NT2/D1 (cell line): ENCODE measurements at regions not wholly inside any gene's neighbourhood (a gene's known extent, or its start where the extent isn't known, plus 50 kb on each side); places are given as distances from the start of the nearest gene placed in this dataset.
A peak's percentile ranks its signal among the peaks of the same experiment; 100 is the strongest.
"Not testable (repeated sequence)": the region's sequence is repeated elsewhere in the genome, so short reads cannot be mapped to it uniquely, and the experiment has no call there.

Source experiments
- DNase-seq: peaks from one replicate; pipeline ENCODE4 v3.0.0-alpha.2; 2011; ENCODE audit warnings: low read depth, low spot score
- H3K27me3 ChIP-seq: 2 replicates; pipeline ENCODE4 v1.6.0; 2011; ENCODE audit warnings: mild to moderate bottlenecking; ENCODE audit not compliant: insufficient read length, insufficient read depth
- H3K36me3 ChIP-seq: 2 replicates; pipeline ENCODE4 v1.6.1; 2011; ENCODE audit warnings: mild to moderate bottlenecking, low read length, mixed read lengths; ENCODE audit not compliant: insufficient read depth, insufficient read length
- H3K4me1 ChIP-seq: 2 replicates; pipeline ENCODE4 v1.5.1; 2011; ENCODE audit not compliant: insufficient read depth, insufficient read length
- H3K4me3 ChIP-seq: 2 replicates; pipeline ENCODE4 v1.5.1; 2011; ENCODE audit warnings: low read depth; ENCODE audit not compliant: insufficient read length
- H3K9ac ChIP-seq: 2 replicates; pipeline ENCODE4 v1.6.0; 2011; ENCODE audit warnings: low read depth; ENCODE audit not compliant: insufficient read length
- H3K9me3 ChIP-seq: 2 replicates; pipeline ENCODE4 v1.5.1; 2011; ENCODE audit warnings: mild to moderate bottlenecking, low read length; ENCODE audit not compliant: insufficient read depth
- SUZ12 ChIP-seq: IDR thresholded peaks from 2 replicates; pipeline ENCODE4 v1.6.1; 2011; ENCODE audit not compliant: insufficient read length, insufficient read depth; ENCODE audit errors: extremely low read depth
- YY1 ChIP-seq: IDR thresholded peaks from 2 replicates; pipeline ENCODE4 v1.6.1; 2011; ENCODE audit not compliant: insufficient read length, insufficient read depth
- ZNF274 ChIP-seq: IDR thresholded peaks from 2 replicates; pipeline ENCODE4 v1.6.1; 2011; ENCODE audit warnings: mild to moderate bottlenecking, low read depth, low read length

DNA sequence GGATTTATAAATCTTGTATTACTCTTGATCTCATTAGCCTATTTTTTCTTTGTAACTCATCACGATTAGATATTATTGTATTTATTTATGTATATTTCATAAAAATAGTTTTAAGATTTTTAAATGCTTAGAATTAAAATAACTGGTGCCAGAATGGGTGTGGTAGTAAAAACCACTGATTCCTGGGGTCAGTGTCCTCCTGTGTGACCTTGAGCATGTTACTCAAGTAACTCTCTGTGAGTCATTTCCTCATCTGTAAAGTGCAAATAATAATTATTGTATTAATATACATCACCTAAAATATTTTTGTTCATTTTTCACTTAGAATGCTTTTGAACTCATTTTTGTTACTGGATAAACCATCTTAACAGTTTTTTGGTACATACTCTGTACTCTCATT is 91.3 kb upstream of the TMEM229A start:
- TF ChIP-seq SUZ12 (no peak), YY1 (no peak), ZNF274 (no peak)
- DNase-seq: no peak
- Histone ChIP-seq H3K4me3 (no peak overlapping the region), H3K9ac (no peak overlapping the region), H3K27me3 (no peaks in the 10 kb centered on the region), H3K4me1 (no peaks in the 10 kb centered on the region), H3K36me3 (no peaks in the 10 kb centered on the region), H3K9me3 (no peaks in the 10 kb centered on the region)

- no peaks in the 10 kb centered on the region for H3K27me3 ChIP-seq
- H3K9me3 ChIP-seq: no peaks in the 10 kb centered on the region
- no peaks in the 10 kb centered on the region for H3K4me1 ChIP-seq
- H3K36me3 ChIP-seq: no peaks in the 10 kb centered on the region
- no peak for DNase-seq
- TF ChIP-seq SUZ12: no peak
- H3K4me3 ChIP-seq: no peak overlapping the region
- H3K9ac ChIP-seq: no peak overlapping the region
Observed at GRCh38 chr7:124120911-124121310, 88.0 kb upstream of the TMEM229A start.

GRCh38 chr7:124113045-124113444 is 80.2 kb upstream of the TMEM229A start:
- Histone ChIP-seq H3K4me3 (no peak overlapping the region), H3K9ac (no peak overlapping the region), H3K36me3 (no peaks in the 10 kb centered on the region), H3K4me1 (no peaks in the 10 kb centered on the region), H3K9me3 (no peaks in the 10 kb centered on the region), H3K27me3 (no peaks in the 10 kb centered on the region)
- no peak for DNase-seq
- TF ChIP-seq ZNF274 (no peak), SUZ12 (no peak), YY1 (no peak)

DNA sequence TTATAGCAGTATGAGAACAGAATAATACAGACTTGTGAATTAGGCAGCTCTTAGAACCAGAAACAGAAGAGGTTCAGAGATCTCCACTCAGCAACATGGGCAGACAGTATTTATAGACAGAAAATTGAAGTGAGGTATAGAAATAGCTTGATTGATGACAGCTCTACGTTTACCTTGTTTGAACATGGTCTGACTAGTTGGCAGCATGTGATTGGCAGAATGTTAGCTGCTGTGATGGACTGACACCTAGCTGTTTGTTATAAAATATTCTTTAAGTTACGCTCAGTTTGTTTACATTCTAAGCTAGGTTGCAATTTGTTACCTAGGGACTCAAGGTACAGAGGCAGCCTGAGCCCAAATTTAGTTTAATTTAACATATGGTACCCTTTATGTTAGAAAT is 73.7 kb upstream of the TMEM229A start:
- no peak overlapping the region for H3K4me3 ChIP-seq
- H3K36me3 ChIP-seq: no peaks in the 10 kb centered on the region
- no peak overlapping the region for H3K9ac ChIP-seq
- H3K9me3 ChIP-seq: peaks cover 12% of the 10 kb centered on the region; the same call in 1 of the 2 replicates
- H3K4me1 ChIP-seq: no peaks in the 10 kb centered on the region
- no peak for DNase-seq
- H3K27me3 ChIP-seq: no peaks in the 10 kb centered on the region
- no peak for TF ChIP-seq ZNF274
- no peak for TF ChIP-seq SUZ12
- no peak for TF ChIP-seq YY1

- Histone ChIP-seq H3K4me3 (no peak overlapping the region), H3K36me3 (no peaks in the 10 kb centered on the region), H3K27me3 (no peaks in the 10 kb centered on the region), H3K4me1 (no peaks in the 10 kb centered on the region), H3K9me3 (peaks cover 12% of the 10 kb centered on the region; the same call in 1 of the 2 replicates), H3K9ac (no peak overlapping the region)
- DNase-seq: peak; percentile 11
- no peak for TF ChIP-seq YY1
- no peak for TF ChIP-seq ZNF274
- no peak for TF ChIP-seq SUZ12
Observed at GRCh38 chr7:124101173-124101768, 68.4 kb upstream of the TMEM229A start.

DNA sequence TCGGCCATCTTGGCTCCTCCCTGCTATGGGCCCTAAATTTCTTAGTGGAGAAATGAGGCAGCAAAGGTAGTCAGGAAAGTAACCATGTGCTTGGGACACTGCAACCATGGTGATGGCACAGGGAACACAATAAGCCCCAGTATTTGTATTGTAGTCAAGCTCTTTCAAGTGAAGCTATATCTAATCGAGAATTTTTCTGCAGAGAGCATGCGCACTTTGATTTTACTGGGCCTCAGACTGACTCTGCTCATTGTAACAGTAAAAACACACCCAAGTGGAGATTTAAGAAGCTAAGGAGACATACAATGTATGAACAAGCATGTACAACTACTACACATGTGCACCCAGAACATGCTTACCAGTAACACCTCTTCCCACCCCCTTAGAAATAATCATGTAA is 67.3 kb upstream of the TMEM229A start:
- H3K4me3 ChIP-seq: no peak overlapping the region
- DNase-seq: no peak
- no peaks in the 10 kb centered on the region for H3K27me3 ChIP-seq
- no peaks in the 10 kb centered on the region for H3K36me3 ChIP-seq
- H3K9ac ChIP-seq: no peak overlapping the region
- no peaks in the 10 kb centered on the region for H3K4me1 ChIP-seq
- TF ChIP-seq ZNF274 (no peak), SUZ12 (no peak), YY1 (no peak)
- peaks cover 12% of the 10 kb centered on the region; the same call in 1 of the 2 replicates for H3K9me3 ChIP-seq

DNA sequence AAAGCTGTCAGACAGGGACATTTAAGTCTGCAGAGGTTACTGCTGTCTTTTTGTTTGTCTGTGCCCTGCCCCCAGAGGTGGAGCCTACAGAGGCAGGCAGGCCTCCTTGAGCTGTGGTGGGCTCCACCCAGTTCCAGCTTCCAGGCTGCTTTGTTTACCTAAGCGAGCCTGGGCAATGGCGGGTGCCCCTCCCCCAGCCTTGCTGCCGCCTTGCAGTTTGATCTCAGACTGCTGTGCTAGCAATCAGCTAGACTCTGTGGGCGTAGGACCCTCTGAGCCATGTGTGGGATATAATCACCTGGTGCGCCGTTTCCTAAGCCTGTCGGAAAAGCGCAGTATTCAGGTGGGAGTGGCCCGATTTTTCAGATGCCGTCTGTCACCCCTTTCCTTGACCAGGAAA is 66.7 kb upstream of the TMEM229A start:
- peaks cover 12% of the 10 kb centered on the region; the same call in 1 of the 2 replicates for H3K9me3 ChIP-seq
- not testable (repeated sequence) for H3K36me3 ChIP-seq, H3K27me3 ChIP-seq, H3K4me3 ChIP-seq, DNase-seq, H3K4me1 ChIP-seq, H3K9ac ChIP-seq

- H3K4me3 ChIP-seq: no peak overlapping the region
- TF ChIP-seq SUZ12: no peak
- TF ChIP-seq YY1: no peak
- no peak for TF ChIP-seq ZNF274
- H3K36me3 ChIP-seq: no peaks in the 10 kb centered on the region
- no peaks in the 10 kb centered on the region for H3K4me1 ChIP-seq
- no peak overlapping the region for H3K9ac ChIP-seq
- no peak for DNase-seq
- H3K9me3 ChIP-seq: no peaks in the 10 kb centered on the region
- H3K27me3 ChIP-seq: no peaks in the 10 kb centered on the region
Observed at GRCh38 chr7:124089621-124090020, 56.8 kb upstream of the TMEM229A start.
